ENCODE measurements at regions not wholly inside any gene's neighbourhood (a gene's known extent, or its start where the extent isn't known, plus 50 kb on each side); places are given as distances from the start of the nearest gene placed in this dataset.

DNA sequence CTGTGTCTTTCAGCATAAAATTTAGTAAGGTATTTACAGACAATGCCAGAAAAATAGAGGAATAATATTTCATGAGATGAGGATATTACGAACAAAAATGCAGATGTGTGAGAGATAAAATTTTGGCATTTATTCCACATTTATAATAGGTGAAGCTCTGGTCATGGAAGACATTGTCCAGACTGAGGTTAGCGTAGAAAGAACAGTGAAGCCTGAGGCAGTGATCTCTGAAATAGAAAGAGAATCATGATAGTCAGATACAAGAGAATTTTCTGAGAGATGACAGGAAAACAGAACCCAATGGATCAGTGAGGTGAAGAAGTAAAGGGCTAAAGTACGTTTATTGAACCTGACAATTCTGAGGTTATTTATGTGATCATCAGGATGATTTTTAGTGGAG is 1155.9 kb upstream of the GJE1 start:
- TF ChIP-seq CTCF (IDR thresholded peaks at IDR 0.05) (no peak), POLR2A (IDR thresholded peaks at IDR 0.05) (no peak)
